H7 (cell line): ENCODE measurements at regions not wholly inside any gene's neighbourhood (a gene's known extent, or its start where the extent isn't known, plus 50 kb on each side); places are given as distances from the start of the nearest gene placed in this dataset.
A peak's percentile ranks its signal among the peaks of the same experiment; 100 is the strongest.
"Not testable (repeated sequence)": the region's sequence is repeated elsewhere in the genome, so short reads cannot be mapped to it uniquely, and the experiment has no call there.

ENCODE experiments used
- DNase-seq: peaks from one replicate; pipeline ENCODE4 v3.0.0; 2012
- H3K27me3 ChIP-seq: 2 replicates; pipeline ENCODE4 v1.6.0; 2011; ENCODE audit warnings: mild to moderate bottlenecking, low read length; ENCODE audit not compliant: control insufficient read depth, insufficient read depth
- H3K36me3 ChIP-seq: replicated peaks from 2 replicates; pipeline ENCODE4 v1.5.1; 2011; ENCODE audit warnings: low read length; ENCODE audit not compliant: control insufficient read depth, insufficient read depth
- H3K4me3 ChIP-seq: 2 replicates; pipeline ENCODE4 v1.5.1; 2011; ENCODE audit warnings: low read depth, mild to moderate bottlenecking, control low read depth, low read length, moderate library complexity; ENCODE audit not compliant: insufficient read depth

- H3K4me3 ChIP-seq, result no peak overlapping the region
- H3K36me3 ChIP-seq, result no peaks in the 10 kb centered on the region
- no peak for DNase-seq
- no peaks in the 10 kb centered on the region for H3K27me3 ChIP-seq
These were observed 51.5 kb upstream of the MAP3K1 start for GRCh38 chr5:56763711-56764466.

- no peak for DNase-seq
- Histone ChIP-seq H3K27me3 (no peaks in the 10 kb centered on the region), H3K4me3 (no peak overlapping the region), H3K36me3 (no peaks in the 10 kb centered on the region)
These were observed 52.2 kb upstream of the MAP3K1 start for GRCh38 chr5:56763182-56763581.

- no peak for DNase-seq
- H3K27me3 ChIP-seq, result no peaks in the 10 kb centered on the region
- H3K36me3 ChIP-seq, result no peaks in the 10 kb centered on the region
- H3K4me3 ChIP-seq, result no peak overlapping the region
These were observed 54.0 kb upstream of the MAP3K1 start for GRCh38 chr5:56761151-56761885.

GRCh38 chr5:56760723-56761122 lies 54.6 kb upstream of the MAP3K1 start:
- H3K27me3 ChIP-seq, result no peaks in the 10 kb centered on the region
- no peaks in the 10 kb centered on the region for H3K36me3 ChIP-seq
- no peak overlapping the region for H3K4me3 ChIP-seq
- DNase-seq, result peak; percentile 5

- Histone ChIP-seq H3K27me3 (no peaks in the 10 kb centered on the region), H3K36me3 (no peaks in the 10 kb centered on the region), H3K4me3 (no peak overlapping the region)
- no peak for DNase-seq
These were observed 55.7 kb upstream of the MAP3K1 start for GRCh38 chr5:56759521-56760216.

- no peaks in the 10 kb centered on the region for H3K36me3 ChIP-seq
- no peaks in the 10 kb centered on the region for H3K27me3 ChIP-seq
- DNase-seq, result no peak
- no peak overlapping the region for H3K4me3 ChIP-seq
These were observed 58.3 kb upstream of the MAP3K1 start for GRCh38 chr5:56757077-56757476.

- Histone ChIP-seq H3K4me3 (no peak overlapping the region), H3K27me3 (no peaks in the 10 kb centered on the region), H3K36me3 (no peaks in the 10 kb centered on the region)
- no peak for DNase-seq
These were observed 60.3 kb upstream of the MAP3K1 start for GRCh38 chr5:56755036-56755555.

GRCh38 chr5:56753588-56753987 lies 61.8 kb upstream of the MAP3K1 start:
- H3K27me3 ChIP-seq, DNase-seq, H3K36me3 ChIP-seq, H3K4me3 ChIP-seq: not testable (repeated sequence)

GRCh38 chr5:56751572-56752313 lies 63.6 kb upstream of the MAP3K1 start:
- no peak overlapping the region for H3K4me3 ChIP-seq
- H3K27me3 ChIP-seq, result no peaks in the 10 kb centered on the region
- no peak for DNase-seq
- H3K36me3 ChIP-seq, result no peaks in the 10 kb centered on the region

GRCh38 chr5:56749842-56750241 lies 65.5 kb upstream of the MAP3K1 start:
- no peak for DNase-seq
- Histone ChIP-seq H3K27me3 (no peaks in the 10 kb centered on the region), H3K36me3 (no peaks in the 10 kb centered on the region), H3K4me3 (no peak overlapping the region)

GRCh38 chr5:56746553-56747339 lies 68.6 kb upstream of the MAP3K1 start:
- H3K36me3 ChIP-seq, result no peaks in the 10 kb centered on the region
- no peaks in the 10 kb centered on the region for H3K27me3 ChIP-seq
- H3K4me3 ChIP-seq, result no peak overlapping the region
- DNase-seq, result no peak

- no peaks in the 10 kb centered on the region for H3K27me3 ChIP-seq
- H3K36me3 ChIP-seq, result no peaks in the 10 kb centered on the region
- no peak overlapping the region for H3K4me3 ChIP-seq
- no peak for DNase-seq
These were observed 69.5 kb upstream of the MAP3K1 start for GRCh38 chr5:56745864-56746263.

- Histone ChIP-seq H3K27me3 (no peaks in the 10 kb centered on the region), H3K36me3 (no peaks in the 10 kb centered on the region), H3K4me3 (no peak overlapping the region)
- DNase-seq, result no peak
These were observed 74.5 kb upstream of the MAP3K1 start for GRCh38 chr5:56740868-56741267.

GRCh38 chr5:56739990-56740389 lies 75.4 kb upstream of the MAP3K1 start:
- Histone ChIP-seq H3K36me3 (no peaks in the 10 kb centered on the region), H3K27me3 (no peaks in the 10 kb centered on the region), H3K4me3 (no peak overlapping the region)
- no peak for DNase-seq
